ENCODE measurements at regions not wholly inside any gene's neighbourhood (a gene's known extent, or its start where the extent isn't known, plus 50 kb on each side); places are given as distances from the start of the nearest gene placed in this dataset.

- TF ChIP-seq CTCF (IDR thresholded peaks at IDR 0.05) (no peak), ZFX (IDR thresholded peaks at IDR 0.05; ENCODE audit: borderline replicate concordance) (no peak)
These were observed 102.8 kb downstream of the FOXL1 start for GRCh38 chr16:86681031-86681756.

Measured in 22Rv1 (cell line).